WI38 (cell line): ENCODE measurements at regions not wholly inside any gene's neighbourhood (a gene's known extent, or its start where the extent isn't known, plus 50 kb on each side); places are given as distances from the start of the nearest gene placed in this dataset.
"Not testable (repeated sequence)": the region's sequence is repeated elsewhere in the genome, so short reads cannot be mapped to it uniquely, and the experiment has no call there.

Experiments used
- H3K4me3 ChIP-seq: 2 replicates; pipeline ENCODE4 v1.5.1; 2011; ENCODE audit warnings: low read depth, mild to moderate bottlenecking, control low read depth, low read length
- TF ChIP-seq, protein P1 (sequence below): IDR thresholded peaks from 2 replicates; pipeline ENCODE4 v1.5.1; 2012; ENCODE audit warnings: low read depth, mild to moderate bottlenecking, control low read depth, low read length

DNA sequence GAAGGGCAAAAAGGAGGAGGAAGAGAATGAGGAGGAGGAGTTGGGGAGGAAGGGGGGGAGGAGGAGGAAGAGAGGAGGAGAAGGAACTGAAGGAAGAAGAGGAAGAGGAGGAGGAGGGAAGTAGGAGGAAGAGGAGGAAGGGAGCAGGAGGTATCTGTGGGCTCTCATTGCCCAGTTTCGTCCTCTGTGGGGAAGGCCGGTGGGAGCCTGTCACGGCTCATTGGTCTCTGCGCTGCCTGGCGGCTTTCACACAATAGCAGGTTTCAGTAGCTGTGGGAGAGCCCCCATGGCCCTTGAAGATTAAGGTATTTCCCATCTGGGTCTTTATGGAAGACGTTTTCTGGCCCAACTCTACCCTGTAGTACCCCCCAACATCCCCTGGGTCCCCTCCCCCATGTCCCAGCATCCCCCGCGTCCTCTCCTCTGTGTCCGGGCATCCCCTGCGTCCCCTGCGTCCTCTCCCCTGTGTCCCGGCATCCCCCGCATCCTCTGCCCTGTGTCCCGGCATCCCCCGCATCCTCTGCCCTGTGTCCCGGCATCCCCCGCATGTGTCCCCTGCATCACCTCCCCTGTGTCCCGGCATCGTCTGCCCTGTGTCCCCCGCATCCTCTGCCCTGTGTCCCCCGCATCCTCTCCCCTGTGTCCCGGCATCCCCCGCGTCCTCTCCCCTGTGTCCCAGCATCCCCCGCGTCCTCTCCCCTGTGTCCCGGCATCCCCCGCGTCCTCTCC, 278.2 kb upstream of the SFSWAP start:
- no peak overlapping the region for H3K4me3 ChIP-seq
- TF ChIP-seq, protein P1, sequence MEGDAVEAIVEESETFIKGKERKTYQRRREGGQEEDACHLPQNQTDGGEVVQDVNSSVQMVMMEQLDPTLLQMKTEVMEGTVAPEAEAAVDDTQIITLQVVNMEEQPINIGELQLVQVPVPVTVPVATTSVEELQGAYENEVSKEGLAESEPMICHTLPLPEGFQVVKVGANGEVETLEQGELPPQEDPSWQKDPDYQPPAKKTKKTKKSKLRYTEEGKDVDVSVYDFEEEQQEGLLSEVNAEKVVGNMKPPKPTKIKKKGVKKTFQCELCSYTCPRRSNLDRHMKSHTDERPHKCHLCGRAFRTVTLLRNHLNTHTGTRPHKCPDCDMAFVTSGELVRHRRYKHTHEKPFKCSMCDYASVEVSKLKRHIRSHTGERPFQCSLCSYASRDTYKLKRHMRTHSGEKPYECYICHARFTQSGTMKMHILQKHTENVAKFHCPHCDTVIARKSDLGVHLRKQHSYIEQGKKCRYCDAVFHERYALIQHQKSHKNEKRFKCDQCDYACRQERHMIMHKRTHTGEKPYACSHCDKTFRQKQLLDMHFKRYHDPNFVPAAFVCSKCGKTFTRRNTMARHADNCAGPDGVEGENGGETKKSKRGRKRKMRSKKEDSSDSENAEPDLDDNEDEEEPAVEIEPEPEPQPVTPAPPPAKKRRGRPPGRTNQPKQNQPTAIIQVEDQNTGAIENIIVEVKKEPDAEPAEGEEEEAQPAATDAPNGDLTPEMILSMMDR: no peak

DNA sequence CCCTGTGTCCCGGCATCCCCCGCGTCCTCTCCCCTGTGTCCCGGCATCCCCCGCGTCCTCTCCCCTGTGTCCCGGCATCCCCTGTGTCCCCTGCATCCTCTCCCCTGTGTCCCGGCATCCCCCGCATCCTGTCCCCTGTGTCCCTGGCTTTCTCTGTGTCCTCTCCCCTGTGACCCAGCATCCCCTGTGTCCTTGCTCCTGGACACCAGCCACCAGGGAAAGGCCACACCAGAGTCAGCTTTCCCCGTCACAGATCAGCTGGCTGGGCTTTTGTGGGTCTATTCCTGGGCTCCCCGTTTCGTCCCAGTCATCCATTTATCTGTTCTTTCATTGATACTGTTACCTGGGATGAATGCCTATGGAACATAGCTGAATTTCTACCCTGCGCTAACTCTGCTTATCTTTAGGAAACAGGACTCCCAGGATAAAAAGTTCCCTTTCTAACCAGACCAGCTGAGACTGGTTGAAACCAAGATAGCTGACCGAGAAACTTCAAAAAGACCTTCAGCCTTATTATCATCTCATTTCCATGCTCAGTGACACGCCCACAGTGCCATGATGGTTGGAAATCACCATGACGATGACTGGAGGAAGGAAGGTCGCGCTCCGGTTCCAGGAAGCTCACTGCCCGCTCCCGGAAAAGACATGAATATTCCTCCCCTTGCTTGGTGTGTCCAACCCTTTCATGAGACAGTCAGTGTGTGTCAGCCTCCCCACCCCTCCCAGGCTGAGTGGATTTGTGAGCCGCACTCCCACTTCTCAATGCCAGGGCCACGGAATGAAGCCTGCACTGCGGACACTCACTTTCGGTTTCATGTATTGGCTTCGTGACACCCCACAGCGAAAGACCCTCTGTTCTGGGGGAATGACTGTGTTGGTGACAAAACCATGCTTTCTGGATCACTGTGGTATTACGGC, 276.4 kb upstream of the SFSWAP start:
- TF ChIP-seq, protein P1: no peak
- H3K4me3 ChIP-seq: no peak overlapping the region

DNA sequence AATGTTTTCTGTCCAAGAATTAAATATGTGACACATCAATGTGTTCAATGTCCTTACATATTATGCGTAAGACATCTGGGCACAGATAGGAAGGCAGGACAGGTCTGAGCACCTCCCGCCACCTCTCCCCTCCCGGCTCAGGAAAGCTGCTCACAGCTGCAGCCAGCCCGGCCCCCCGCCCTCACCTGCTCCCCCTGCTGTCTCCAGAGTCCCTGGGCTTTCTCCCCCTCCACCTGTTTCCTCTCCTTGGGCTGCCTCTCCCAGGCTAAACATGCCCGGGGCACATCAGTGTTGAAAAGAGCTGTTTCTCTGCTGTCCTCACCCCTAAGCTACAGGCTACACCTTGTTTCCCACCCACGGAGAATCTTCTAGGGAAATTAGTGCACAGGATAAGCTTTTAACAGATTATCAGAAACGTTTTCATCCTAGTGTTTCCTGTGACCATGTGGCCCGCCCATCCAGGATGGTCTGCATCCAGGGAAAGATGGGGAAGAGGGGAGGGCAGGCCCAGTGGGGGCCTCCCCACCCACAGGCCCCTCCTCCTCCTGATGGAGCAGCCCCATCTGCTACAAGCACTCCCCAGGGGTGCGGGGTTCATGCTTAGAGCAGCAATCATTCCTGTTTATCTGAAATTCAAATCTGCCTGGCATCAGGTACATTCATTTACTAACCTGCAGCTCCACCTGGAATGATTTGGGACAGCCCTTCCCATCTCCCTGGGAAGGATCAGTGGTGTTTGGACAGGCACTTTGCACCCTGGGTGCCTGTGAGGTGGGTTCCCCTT, 273.8 kb upstream of the SFSWAP start:
- no peak overlapping the region for H3K4me3 ChIP-seq
- TF ChIP-seq, protein P1: no peak

DNA sequence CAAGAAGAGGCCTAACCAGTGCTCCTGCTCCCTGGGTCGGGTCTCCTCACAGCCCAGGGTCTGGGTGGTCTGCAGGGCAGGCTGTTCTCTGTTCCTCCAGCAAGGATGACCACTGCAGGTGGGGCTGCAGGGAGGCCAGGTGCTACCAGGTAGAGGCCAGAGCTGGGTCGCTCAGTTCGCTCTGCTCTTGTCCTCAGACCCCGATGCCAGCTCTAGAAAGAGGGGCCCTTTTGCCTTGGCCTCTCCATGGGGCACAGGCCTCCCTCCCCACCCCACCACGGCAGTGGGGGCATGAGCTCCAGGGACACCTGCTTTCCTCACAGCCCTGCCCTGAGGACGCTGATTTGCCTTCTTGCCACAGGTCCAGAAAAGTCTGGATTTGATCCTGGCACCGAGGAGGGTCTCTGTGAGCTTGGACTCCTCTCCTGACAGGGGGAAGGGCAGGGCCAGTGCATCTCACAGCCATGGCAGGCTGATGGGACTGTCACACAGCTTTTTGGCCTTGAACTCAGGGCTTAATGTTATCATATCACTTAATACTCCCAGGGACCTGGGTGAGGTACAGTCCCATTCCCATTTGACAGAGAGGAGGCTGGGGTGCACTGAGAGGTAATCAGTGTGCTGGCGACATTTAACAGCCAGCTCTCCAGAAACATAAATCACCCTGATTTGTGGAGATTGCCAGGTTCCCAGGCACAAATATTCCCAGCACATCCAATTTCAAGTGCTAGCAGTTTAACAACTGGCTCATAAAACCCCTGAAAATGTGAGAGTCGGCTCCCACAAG, 273.0 kb upstream of the SFSWAP start:
- H3K4me3 ChIP-seq: no peak overlapping the region
- TF ChIP-seq, protein P1: no peak

DNA sequence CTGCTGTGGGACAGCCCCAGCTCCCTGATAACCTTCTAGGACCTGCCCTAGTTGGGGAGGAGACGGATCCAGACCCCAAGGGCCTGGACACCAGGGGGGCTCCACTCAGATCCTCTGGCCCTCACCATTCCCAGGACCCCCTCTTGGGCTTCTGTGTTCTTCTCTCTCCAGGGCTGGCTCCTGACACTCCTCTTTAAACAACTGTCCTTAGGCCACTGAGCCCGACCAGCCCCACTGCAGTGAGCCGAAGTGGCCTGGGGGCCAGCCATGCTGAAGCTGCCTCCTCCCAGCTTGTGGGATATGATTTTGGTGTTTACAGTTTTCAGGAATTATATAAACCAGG, 272.4 kb upstream of the SFSWAP start:
- not testable (repeated sequence) for H3K4me3 ChIP-seq

DNA sequence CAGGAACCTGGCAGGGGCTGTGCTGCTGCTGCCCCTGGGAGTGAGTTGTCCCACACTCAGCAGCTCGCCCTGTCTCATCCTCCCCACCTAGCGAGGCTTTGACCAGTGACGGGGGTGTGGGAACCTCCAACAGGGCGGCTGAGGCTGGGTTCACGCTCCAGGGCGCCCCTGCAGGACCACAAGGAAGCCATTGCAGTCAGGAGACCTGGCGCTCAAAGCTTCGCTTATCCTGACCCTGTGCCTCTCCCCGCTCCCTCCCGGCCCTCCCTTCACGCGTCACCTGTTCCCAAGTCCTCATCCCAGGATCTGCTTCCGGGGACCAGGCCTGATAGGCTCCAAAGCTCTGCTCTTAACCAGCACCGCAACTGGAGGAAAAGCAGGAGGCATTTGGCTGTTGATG, 272.0 kb upstream of the SFSWAP start:
- H3K4me3 ChIP-seq: no peak overlapping the region
- TF ChIP-seq, protein P1: no peak

DNA sequence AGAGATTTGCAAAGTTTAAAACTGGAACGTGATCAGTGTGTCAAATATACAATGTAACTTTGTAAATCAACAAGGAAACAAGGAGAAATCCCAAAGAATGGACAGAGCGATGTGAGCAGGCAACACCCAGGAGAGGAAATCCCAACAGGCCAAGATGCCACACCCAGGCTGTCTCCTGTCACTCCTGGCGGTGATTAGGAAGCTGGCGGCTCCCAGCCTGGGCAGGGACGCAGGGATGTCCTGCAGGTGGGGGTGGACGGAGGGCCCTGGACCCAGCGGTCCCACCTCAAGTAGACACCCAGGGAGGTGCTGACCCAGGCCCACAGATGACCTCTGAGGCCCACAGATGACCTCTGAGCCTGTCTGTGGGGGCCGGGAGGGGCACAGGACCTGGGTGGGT, 271.1 kb upstream of the SFSWAP start:
- not testable (repeated sequence) for H3K4me3 ChIP-seq

DNA sequence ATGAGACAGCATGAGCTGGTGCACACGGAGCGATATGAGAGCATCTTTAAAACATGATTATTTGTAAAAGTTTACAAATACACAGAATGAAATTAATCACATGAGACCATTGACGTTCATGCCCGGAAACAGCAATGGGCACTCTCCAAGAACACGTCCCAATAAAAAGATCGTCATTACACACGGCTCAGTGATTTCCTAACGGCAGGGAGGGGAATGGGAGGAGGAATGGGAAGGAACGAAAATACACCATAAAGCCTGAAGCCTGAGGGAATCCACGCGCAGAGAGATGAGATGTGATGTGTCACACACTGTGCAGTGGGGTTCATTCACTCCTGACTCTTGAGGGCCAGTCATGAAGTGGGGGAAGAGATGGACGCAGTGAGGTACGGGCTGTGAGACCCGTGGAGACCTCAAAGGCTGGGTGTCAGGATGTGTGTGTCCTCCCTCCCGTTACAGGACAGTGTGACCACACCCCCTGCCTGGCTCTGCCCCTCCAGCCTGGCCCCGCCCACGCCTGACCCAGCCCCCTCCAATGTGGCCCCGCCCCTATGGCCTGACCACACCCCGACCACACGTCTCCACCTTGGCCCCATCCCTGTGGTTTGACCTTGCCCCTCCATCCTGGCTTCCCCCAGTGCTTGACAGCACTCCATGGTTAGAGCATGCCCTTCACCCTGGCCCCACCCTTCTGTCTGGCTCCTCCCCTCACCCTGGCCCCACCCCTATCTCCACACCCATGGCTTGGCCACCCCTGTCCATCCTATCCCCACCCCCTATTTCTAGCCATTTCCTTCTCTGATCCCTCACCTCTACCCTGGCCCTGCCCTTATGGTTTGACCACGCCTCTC, 270.5 kb upstream of the SFSWAP start:
- H3K4me3 ChIP-seq: not testable (repeated sequence)
